ENCODE measurements at regions not wholly inside any gene's neighbourhood (a gene's known extent, or its start where the extent isn't known, plus 50 kb on each side); places are given as distances from the start of the nearest gene placed in this dataset.

- no peaks in the 10 kb centered on the region for H3K9me3 ChIP-seq
- H3K27me3 ChIP-seq, result no peaks in the 10 kb centered on the region
- no peak for ATAC-seq
- H3K4me3 ChIP-seq, result no peak overlapping the region
- no peak for DNase-seq
- intact Hi-C loops (cut with DNase I), result no loop called here
- no peaks in the 10 kb centered on the region for H3K36me3 ChIP-seq
- H3K27ac ChIP-seq, result no peak overlapping the region
- TF ChIP-seq CTCF (IDR thresholded peaks at IDR 0.05), result no peak
- no peaks in the 10 kb centered on the region for H3K4me1 ChIP-seq
Measured at GRCh38 chr18:22829781-22830180, 103.3 kb upstream of the RBBP8 start.

- H3K27me3 ChIP-seq, result no peaks in the 10 kb centered on the region
- no peak overlapping the region for H3K4me3 ChIP-seq
- H3K27ac ChIP-seq, result no peak overlapping the region
- intact Hi-C loops (cut with DNase I), result no loop called here
- ATAC-seq (no peak), DNase-seq (no peak)
- no peak for TF ChIP-seq CTCF (IDR thresholded peaks at IDR 0.05)
- H3K9me3 ChIP-seq, result no peaks in the 10 kb centered on the region
- no peaks in the 10 kb centered on the region for H3K36me3 ChIP-seq
- no peaks in the 10 kb centered on the region for H3K4me1 ChIP-seq
Measured at GRCh38 chr18:22830511-22830910, 102.6 kb upstream of the RBBP8 start.

GRCh38 chr18:22831441-22831904 lies 101.7 kb upstream of the RBBP8 start:
- Histone ChIP-seq H3K9me3 (no peaks in the 10 kb centered on the region), H3K4me1 (no peaks in the 10 kb centered on the region), H3K36me3 (no peaks in the 10 kb centered on the region), H3K4me3 (no peak overlapping the region), H3K27me3 (no peaks in the 10 kb centered on the region), H3K27ac (no peak overlapping the region)
- DNase-seq (no peak), ATAC-seq (peak; percentile 72)
- TF ChIP-seq CTCF (IDR thresholded peaks at IDR 0.05), result no peak
- intact Hi-C loops (cut with DNase I), result no loop called here

- intact Hi-C loops (cut with DNase I), result no loop called here
- Histone ChIP-seq H3K4me1 (peaks cover 6% of the 10 kb centered on the region), H3K4me3 (no peak overlapping the region), H3K36me3 (no peaks in the 10 kb centered on the region), H3K27ac (no peak overlapping the region), H3K27me3 (no peaks in the 10 kb centered on the region), H3K9me3 (no peaks in the 10 kb centered on the region)
- no peak for ATAC-seq
- no peak for TF ChIP-seq CTCF (IDR thresholded peaks at IDR 0.05)
- no peak for DNase-seq
Measured at GRCh38 chr18:22836932-22837331, 96.2 kb upstream of the RBBP8 start.

GRCh38 chr18:22838221-22838620 lies 94.9 kb upstream of the RBBP8 start:
- H3K4me1 ChIP-seq, result peaks cover 6% of the 10 kb centered on the region
- DNase-seq, result no peak
- no peak overlapping the region for H3K27ac ChIP-seq
- no peak for TF ChIP-seq CTCF (IDR thresholded peaks at IDR 0.05)
- ATAC-seq, result no peak
- no peaks in the 10 kb centered on the region for H3K9me3 ChIP-seq
- H3K36me3 ChIP-seq, result no peaks in the 10 kb centered on the region
- H3K4me3 ChIP-seq, result no peak overlapping the region
- intact Hi-C loops (cut with DNase I), result no loop called here
- H3K27me3 ChIP-seq, result no peaks in the 10 kb centered on the region

GRCh38 chr18:22838639-22839277 lies 94.4 kb upstream of the RBBP8 start:
- Histone ChIP-seq H3K27ac (no peak overlapping the region), H3K36me3 (no peaks in the 10 kb centered on the region), H3K27me3 (no peaks in the 10 kb centered on the region), H3K4me1 (peaks cover 6% of the 10 kb centered on the region), H3K9me3 (no peaks in the 10 kb centered on the region), H3K4me3 (no peak overlapping the region)
- intact Hi-C loops (cut with DNase I), result no loop called here
- ATAC-seq (no peak), DNase-seq (no peak)
- no peak for TF ChIP-seq CTCF (IDR thresholded peaks at IDR 0.05)

Measured in upper lobe of right lung (tissue), 1 donor.